Dermis microvascular lymphatic vessel endothelial cell (primary cell): ENCODE measurements at regions not wholly inside any gene's neighbourhood (a gene's known extent, or its start where the extent isn't known, plus 50 kb on each side); places are given as distances from the start of the nearest gene placed in this dataset.
A peak's percentile ranks its signal among the peaks of the same experiment; 100 is the strongest.

Experiments
- DNase-seq, 2 donors: peaks; one replicate each; pipeline versions ENCODE4 v3.0.0 to v3.0.0-alpha.2; 2010; ENCODE audit warnings: low read depth in 2 of 2

GRCh38 chr5:164372892-164373291, 867.5 kb downstream of the MAT2B start:
- DNase-seq: no peak

- DNase-seq: no peak
Measured at GRCh38 chr5:164373876-164374275, 868.5 kb downstream of the MAT2B start.

- no peak for DNase-seq
Measured at GRCh38 chr5:164375051-164375450, 869.6 kb downstream of the MAT2B start.

GRCh38 chr5:164376843-164377242, 871.4 kb downstream of the MAT2B start:
- DNase-seq: no peak

GRCh38 chr5:164377746-164378145, 872.3 kb downstream of the MAT2B start:
- DNase-seq: no peak

- no peak for DNase-seq
Measured at GRCh38 chr5:164383662-164384061, 878.2 kb downstream of the MAT2B start.

- DNase-seq: no peak
Measured at GRCh38 chr5:164392531-164392930, 887.1 kb downstream of the MAT2B start.

GRCh38 chr5:164394686-164395194, 889.3 kb downstream of the MAT2B start:
- DNase-seq: no peak

GRCh38 chr5:164412531-164412930, 907.1 kb downstream of the MAT2B start:
- no peak for DNase-seq

GRCh38 chr5:164420161-164420560, 914.7 kb downstream of the MAT2B start:
- no peak for DNase-seq

GRCh38 chr5:164422400-164422799, 917.0 kb downstream of the MAT2B start:
- peak; percentile 3 to 37 for DNase-seq

- no peak for DNase-seq
Measured at GRCh38 chr5:164431634-164432304, 926.4 kb downstream of the MAT2B start.

GRCh38 chr5:164433106-164433870, 927.9 kb downstream of the MAT2B start:
- DNase-seq: no peak

GRCh38 chr5:164435576-164435975, 930.2 kb downstream of the MAT2B start:
- no peak for DNase-seq

GRCh38 chr5:164439799-164440198, 934.4 kb downstream of the MAT2B start:
- no peak for DNase-seq

GRCh38 chr5:164449460-164449859, 944.0 kb downstream of the MAT2B start:
- DNase-seq: no peak

GRCh38 chr5:164466033-164466432, 960.6 kb downstream of the MAT2B start:
- no peak for DNase-seq

GRCh38 chr5:164470312-164470711, 964.9 kb downstream of the MAT2B start:
- DNase-seq: no peak

GRCh38 chr5:164472165-164472564, 966.7 kb downstream of the MAT2B start:
- no peak for DNase-seq

GRCh38 chr5:164475339-164475977, 970.0 kb downstream of the MAT2B start:
- DNase-seq: peak; percentile 15 to 38

GRCh38 chr5:164481270-164481669, 975.9 kb downstream of the MAT2B start:
- peak; percentile 9 to 60 for DNase-seq

GRCh38 chr5:164482351-164482750, 976.9 kb downstream of the MAT2B start:
- DNase-seq: no peak
